ENCODE measurements at regions not wholly inside any gene's neighbourhood (a gene's known extent, or its start where the extent isn't known, plus 50 kb on each side); places are given as distances from the start of the nearest gene placed in this dataset.

GRCh38 chr18:34315591-34316352, 91.1 kb upstream of the NOL4 start:
- TF ChIP-seq CTCF (conservative IDR thresholded peaks at IDR 0.05; ENCODE audit: low read length): no peak
- no peak for TF ChIP-seq EZH2phosphoT487 (IDR thresholded peaks at IDR 0.05; ENCODE audit: borderline replicate concordance, low read depth, low read length)
